PFSK-1 (cell line): ENCODE measurements at regions not wholly inside any gene's neighbourhood (a gene's known extent, or its start where the extent isn't known, plus 50 kb on each side); places are given as distances from the start of the nearest gene placed in this dataset.

Experiments used
- POLR2AphosphoS5 ChIP-seq: IDR thresholded peaks from 2 replicates; pipeline ENCODE4 v1.6.1; 2012; ENCODE audit warnings: low read depth, mild to moderate bottlenecking, control low read depth, low read length, moderate library complexity
- TAF1 ChIP-seq: IDR thresholded peaks from 2 replicates; pipeline ENCODE4 v1.6.1; 2012; ENCODE audit warnings: low read length, control low read depth, borderline replicate concordance; ENCODE audit not compliant: insufficient read depth

- TF ChIP-seq POLR2AphosphoS5 (no peak), TAF1 (no peak)
Measured at GRCh38 chr11:25794804-25795203, 537.1 kb upstream of the ANO3 start.
